GM21717 (cell line): ENCODE measurements at regions not wholly inside any gene's neighbourhood (a gene's known extent, or its start where the extent isn't known, plus 50 kb on each side); places are given as distances from the start of the nearest gene placed in this dataset.
"Not testable (repeated sequence)": the region's sequence is repeated elsewhere in the genome, so short reads cannot be mapped to it uniquely, and the experiment has no call there.

Experiments
- ATAC-seq: cut with Tn5 transposase; IDR thresholded peaks from one replicate; pipeline ENCODE4 v1.9.1; 2021; ENCODE audit warnings: mild to moderate bottlenecking, moderate library complexity; ENCODE audit not compliant: unreplicated experiment

DNA sequence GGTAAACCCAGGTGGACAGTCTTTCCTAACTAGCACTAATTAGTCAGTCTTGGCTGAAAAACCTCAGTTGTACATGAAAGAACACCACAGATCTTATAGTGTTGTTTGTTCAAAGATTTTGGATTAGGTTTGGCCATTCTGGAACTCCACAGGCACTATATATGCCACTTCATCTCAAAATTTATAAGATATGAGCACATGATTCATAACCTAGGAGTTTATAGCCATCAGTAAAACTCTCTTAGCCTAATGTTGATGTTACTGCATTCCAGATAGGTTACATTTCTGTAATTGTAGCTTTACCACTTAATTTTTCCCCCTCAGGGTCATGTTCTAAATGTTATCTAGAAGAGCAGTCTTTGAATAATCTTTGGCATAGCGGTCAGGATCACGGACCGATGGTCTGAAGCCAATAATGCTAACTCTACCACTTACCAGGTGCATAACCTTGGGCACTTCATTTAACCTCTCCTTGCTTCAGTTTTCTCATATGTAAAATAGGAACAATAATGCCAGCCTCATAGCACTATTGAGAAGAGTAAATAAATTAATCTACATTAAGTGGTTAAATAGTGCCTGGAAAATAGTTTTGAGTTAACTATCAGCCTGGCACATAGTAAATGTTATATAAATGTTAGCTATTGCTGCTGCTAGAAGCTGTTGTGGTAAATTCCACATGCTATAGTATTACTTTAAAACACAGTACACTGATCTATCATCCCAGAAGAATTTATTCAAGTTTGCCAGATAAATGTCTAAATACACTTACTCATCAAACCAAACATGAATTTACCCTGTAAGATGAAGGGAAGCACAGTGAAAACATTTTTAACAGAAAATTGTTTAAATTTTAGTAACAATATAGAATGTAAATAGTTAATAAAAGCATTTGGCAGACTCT, 743.9 kb downstream of the NR2F1-AS1 start:
- no peak for ATAC-seq

GRCh38 chr5:92835712-92836111, 745.3 kb downstream of the NR2F1-AS1 start:
- no peak for ATAC-seq

GRCh38 chr5:92823551-92823950, 757.5 kb downstream of the NR2F1-AS1 start:
- ATAC-seq, result not testable (repeated sequence)

GRCh38 chr5:92822183-92822582, 758.8 kb downstream of the NR2F1-AS1 start:
- no peak for ATAC-seq

GRCh38 chr5:92809855-92810465, 771.1 kb downstream of the NR2F1-AS1 start:
- no peak for ATAC-seq

- ATAC-seq, result no peak
These were observed 772.5 kb downstream of the NR2F1-AS1 start for GRCh38 chr5:92808474-92808873.

DNA sequence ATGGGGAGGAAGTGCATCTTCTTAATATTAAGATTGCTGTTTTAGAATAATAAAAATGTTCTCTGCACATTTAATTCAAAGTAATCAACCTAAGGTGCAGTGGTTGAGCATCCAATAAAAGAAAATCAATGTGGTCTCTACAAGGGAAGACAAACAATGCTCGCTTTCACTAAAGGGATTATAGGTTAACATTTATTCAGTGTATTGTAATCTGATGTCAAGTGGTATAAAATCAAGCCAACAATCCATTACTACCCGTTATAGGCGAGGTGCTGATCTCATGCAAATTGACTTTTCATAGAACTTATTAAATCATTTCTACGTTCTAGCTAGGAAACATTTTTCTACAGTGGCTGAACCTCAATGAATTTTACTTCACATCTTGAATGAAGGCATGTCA, 773.9 kb downstream of the NR2F1-AS1 start:
- no peak for ATAC-seq

GRCh38 chr5:92805446-92805845, 775.6 kb downstream of the NR2F1-AS1 start:
- ATAC-seq, result no peak

GRCh38 chr5:92801911-92802310, 779.1 kb downstream of the NR2F1-AS1 start:
- no peak for ATAC-seq

DNA sequence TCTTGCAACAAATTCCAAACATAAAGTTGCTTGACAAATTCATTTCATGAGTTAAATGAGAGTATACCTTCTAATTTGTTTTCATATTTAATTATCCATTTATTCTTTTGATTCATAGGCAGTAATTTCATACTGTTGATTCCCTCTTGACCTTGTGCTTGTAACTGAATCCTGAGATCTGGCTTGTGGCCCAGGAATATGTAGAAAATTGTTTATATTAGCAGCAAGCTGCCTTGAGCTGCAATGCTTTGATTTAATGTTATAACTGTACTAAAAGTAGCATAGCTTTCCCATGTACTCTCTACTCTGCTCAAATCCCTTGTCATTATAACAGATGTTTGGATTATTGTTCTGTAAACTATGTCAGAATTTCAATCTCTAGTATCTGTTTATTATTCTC, 780.7 kb downstream of the NR2F1-AS1 start:
- no peak for ATAC-seq

DNA sequence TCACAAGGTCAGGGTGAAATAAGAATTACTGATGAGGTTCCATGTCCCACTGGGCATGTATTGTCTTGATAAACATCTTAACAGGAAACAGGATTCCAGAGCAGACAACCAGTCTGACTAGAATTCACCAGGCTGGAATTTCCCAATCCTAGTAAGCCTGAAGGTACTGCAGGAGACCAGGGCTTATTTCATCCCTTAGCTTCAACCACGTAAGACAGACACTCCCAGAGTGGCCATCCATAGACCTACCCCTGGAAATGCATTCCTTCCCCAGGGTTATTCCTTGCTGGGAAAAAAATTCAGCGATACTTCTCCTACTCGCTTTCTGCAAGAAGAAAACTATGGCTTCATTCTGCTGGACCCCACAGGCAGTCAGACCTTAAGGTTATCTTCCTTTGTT, 785.4 kb downstream of the NR2F1-AS1 start:
- ATAC-seq, result no peak

DNA sequence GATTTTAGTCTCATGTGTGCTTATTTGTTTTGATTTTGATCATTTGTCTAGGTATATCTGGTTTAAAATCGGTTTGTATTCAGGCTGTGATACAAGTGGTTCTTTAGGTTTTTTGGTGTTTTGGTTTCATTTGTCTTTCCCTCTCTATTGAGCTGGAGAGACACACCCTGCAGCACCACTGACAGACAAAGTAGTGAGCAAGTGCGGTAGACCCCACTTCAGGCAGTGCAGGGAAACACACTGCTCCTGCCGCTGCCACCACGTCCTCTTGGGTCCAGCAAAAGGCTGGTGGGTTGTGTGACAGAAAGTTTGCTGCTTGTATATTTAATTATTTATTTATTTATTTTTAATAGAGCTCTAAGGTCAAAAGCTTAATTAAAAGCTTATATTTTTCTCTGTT, 801.0 kb downstream of the NR2F1-AS1 start:
- no peak for ATAC-seq

- ATAC-seq, result no peak
These were observed 801.5 kb downstream of the NR2F1-AS1 start for GRCh38 chr5:92779536-92779935.

GRCh38 chr5:92778261-92778660, 802.8 kb downstream of the NR2F1-AS1 start:
- ATAC-seq, result no peak

DNA sequence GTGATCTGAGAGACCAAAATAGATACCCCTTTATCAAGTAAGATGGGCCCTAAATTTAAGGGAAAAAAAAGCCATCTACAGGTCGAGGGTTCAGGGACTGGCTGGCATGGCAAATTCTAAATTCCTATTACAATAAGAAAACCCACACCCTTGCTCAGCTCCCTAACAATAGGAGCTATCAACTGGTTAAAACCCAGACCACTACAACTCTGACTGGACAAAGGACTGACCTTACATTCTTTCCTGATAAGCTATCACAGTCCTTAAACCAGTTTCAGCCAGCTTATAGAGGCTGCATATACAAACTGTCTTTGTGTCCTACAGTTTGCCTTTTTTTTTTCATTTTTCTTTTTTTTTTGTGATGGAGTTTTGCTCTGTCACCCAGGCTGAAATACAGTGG, 803.6 kb downstream of the NR2F1-AS1 start:
- ATAC-seq, result no peak

GRCh38 chr5:92775711-92776615, 805.1 kb downstream of the NR2F1-AS1 start:
- ATAC-seq, result no peak

DNA sequence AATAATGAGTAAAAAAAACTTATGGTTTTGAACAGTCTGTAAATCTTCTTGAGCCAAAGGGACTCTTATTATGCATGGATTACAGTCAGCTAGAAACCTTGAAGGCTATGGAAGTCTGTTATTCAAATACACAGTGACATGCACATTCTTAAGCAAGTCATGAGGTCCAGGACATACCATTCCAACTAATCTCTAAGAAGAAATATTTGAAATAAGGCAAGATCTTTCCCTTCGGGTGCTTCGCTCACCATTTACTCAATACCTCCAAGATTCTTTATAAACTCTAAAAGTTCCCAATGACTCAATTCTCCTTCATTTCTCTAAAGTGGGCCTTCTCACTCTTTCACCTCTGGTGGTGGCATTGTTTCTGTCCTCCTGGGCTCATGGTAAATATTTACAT, 811.0 kb downstream of the NR2F1-AS1 start:
- no peak for ATAC-seq

GRCh38 chr5:92761585-92761984, 819.4 kb downstream of the NR2F1-AS1 start:
- no peak for ATAC-seq

DNA sequence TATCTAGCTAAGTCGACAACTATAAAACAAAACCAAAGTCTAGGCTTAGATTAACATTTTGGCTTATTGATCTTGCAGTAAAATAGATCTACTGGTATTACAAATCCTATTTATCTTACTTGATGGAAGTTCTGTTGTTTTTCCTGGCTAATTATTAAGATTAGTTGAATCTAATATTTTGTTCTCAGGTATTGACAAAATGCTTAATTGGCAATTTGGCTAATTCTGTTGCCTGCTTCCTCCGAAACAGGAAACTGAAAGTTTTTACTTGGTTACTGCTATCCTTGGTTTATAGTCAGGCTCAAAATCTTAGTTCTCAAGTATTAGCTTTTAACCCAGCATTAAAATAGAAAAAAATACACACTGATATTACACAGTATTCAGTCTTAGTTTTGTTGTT, 820.5 kb downstream of the NR2F1-AS1 start:
- ATAC-seq, result no peak

DNA sequence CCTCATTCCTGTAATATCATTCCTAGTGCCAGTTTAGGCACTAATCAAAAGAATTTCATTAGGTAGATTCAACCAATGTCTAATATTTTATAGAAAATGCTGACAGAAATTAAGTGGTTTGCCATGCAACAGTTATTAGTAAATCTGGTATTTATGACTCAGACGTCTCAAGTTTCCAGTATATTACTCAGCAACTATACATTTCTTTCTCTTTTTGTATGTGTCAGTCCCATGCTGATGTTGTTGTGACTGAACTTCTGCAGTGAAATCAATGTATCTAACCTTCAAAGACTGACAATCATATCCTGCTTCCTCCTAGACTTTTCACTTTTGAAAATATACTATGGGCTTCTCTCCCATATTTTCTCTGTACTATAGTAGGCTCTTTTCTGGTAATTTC, 822.5 kb downstream of the NR2F1-AS1 start:
- no peak for ATAC-seq

DNA sequence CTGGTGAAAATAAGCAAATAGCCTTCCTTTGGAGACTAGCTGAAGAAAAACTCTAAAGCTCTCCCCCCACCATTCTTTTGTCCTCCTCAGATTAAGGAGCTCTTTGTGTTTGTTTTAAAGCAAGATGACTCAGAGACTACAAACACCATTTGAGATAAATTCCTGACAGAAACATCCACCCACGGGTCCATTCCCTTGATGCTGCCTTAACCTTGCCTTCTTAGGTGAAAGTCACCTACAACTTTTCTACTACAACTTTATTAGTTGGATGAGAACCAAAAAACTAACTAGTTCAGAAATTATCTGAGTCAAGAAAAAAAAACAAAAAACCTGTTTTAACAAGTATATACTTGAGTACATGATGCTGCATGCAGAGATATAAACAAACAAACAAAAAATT, 831.1 kb downstream of the NR2F1-AS1 start:
- no peak for ATAC-seq
